Thyroid gland (tissue), 4 donors: ENCODE measurements at regions not wholly inside any gene's neighbourhood (a gene's known extent, or its start where the extent isn't known, plus 50 kb on each side); places are given as distances from the start of the nearest gene placed in this dataset.

Experiments
- DNase-seq, 2 donors: peaks; one replicate each; pipeline ENCODE4 v3.0.0-alpha.2; 2019
- H3K27ac ChIP-seq, 3 donors: fragments of 200-600 bp; sonication (generic); 1 replicate in 2 of 3; 2 replicates in 1 of 3; pipeline ENCODE4 v1.5.1; 2016 to 2019; ENCODE audit warnings: mild to moderate bottlenecking in 1 of 3, moderate library complexity in 1 of 3
- H3K27me3 ChIP-seq: fragments of 200-600 bp; sonication (generic); one replicate; pipeline ENCODE4 v1.5.1; 2019
- H3K36me3 ChIP-seq, 2 donors: fragments of 200-600 bp; sonication (generic); one replicate each; pipeline ENCODE4 v1.5.1; 2016 to 2019
- H3K4me1 ChIP-seq, 2 donors: fragments of 200-600 bp; sonication (generic); one replicate each; pipeline ENCODE4 v1.5.1; 2017 to 2019
- H3K4me3 ChIP-seq, 3 donors: fragments of 200-600 bp; sonication (generic); replicated peaks in 1 of 3; 1 replicate in 2 of 3; 2 replicates in 1 of 3; pipeline ENCODE4 v1.5.1; 2016; ENCODE audit warnings: mild to moderate bottlenecking in 1 of 3
- H3K9me3 ChIP-seq: fragments of 200-600 bp; sonication (generic); one replicate; pipeline ENCODE4 v1.5.1; 2017
- POLR2A ChIP-seq, 2 donors: fragments of 450-650 bp; IDR thresholded peaks; one replicate each; pipeline ENCODE4 v1.6.1; 2017; ENCODE audit warnings: antibody characterized with exemption in 2 of 2, mild to moderate bottlenecking in 2 of 2, moderate library complexity in 1 of 2
- WGBS, 2 donors: methylation state at CpG; one replicate each; pipeline ENCODE4 v1.1.5; 2017; 5-methylcytosine and 5-hydroxymethylcytosine counted together
- intact Hi-C: fragments of 100-400 bp; cut with DNase I; formaldehyde crosslinking; loops from one replicate; pipeline ENCODE4 v1.15.1; 2023
- TF ChIP-seq, protein P1 (sequence below), 6 experiments: fragments of 200-600 bp in 3 of 6; fragments of 450-650 bp in 3 of 6; sonication (generic) in 3 of 6; IDR thresholded peaks; one replicate each; pipeline ENCODE4 v1.5.1; 2016 to 2019; ENCODE audit warnings: antibody characterized with exemption in 6 of 6, mild to moderate bottlenecking in 2 of 6, inconsistent platforms in 1 of 6, moderate library complexity in 1 of 6

DNA sequence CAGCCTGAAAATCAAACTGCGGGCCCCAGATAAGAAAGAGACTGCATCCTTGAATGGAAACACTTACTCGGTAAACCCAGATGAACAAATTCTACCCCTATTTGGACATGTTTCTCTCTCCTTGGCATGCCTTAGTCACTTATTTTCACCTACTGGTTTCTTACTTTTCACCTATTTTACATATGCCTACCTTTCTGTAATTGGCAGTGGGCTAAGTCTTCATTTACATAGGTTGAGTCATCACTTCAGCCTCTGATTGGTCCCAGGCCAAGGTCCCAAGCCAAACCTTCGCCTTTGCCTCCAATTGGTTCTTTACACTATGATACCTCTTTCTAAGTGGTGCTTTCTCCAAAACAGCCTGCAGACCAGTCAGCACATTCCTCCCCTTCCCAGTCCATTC is 111.3 kb downstream of the DYRK2 start:
- 91 to 95% methylated on average over 3 of the region's 3 CpGs for WGBS, 2 donors
- Histone ChIP-seq H3K4me1 (no peaks in the 10 kb centered on the region), H3K4me3 (no peak overlapping the region), H3K36me3 (no peaks in the 10 kb centered on the region), H3K9me3 (no peaks in the 10 kb centered on the region), H3K27ac (no peak overlapping the region), H3K27me3 (no peaks in the 10 kb centered on the region)
- no peak for DNase-seq
- intact Hi-C loops = no loop called here
- TF ChIP-seq, protein P1, sequence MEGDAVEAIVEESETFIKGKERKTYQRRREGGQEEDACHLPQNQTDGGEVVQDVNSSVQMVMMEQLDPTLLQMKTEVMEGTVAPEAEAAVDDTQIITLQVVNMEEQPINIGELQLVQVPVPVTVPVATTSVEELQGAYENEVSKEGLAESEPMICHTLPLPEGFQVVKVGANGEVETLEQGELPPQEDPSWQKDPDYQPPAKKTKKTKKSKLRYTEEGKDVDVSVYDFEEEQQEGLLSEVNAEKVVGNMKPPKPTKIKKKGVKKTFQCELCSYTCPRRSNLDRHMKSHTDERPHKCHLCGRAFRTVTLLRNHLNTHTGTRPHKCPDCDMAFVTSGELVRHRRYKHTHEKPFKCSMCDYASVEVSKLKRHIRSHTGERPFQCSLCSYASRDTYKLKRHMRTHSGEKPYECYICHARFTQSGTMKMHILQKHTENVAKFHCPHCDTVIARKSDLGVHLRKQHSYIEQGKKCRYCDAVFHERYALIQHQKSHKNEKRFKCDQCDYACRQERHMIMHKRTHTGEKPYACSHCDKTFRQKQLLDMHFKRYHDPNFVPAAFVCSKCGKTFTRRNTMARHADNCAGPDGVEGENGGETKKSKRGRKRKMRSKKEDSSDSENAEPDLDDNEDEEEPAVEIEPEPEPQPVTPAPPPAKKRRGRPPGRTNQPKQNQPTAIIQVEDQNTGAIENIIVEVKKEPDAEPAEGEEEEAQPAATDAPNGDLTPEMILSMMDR (IDR thresholded peaks at IDR 0.05) = no peak
- TF ChIP-seq POLR2A (IDR thresholded peaks at IDR 0.05) = no peak

DNA sequence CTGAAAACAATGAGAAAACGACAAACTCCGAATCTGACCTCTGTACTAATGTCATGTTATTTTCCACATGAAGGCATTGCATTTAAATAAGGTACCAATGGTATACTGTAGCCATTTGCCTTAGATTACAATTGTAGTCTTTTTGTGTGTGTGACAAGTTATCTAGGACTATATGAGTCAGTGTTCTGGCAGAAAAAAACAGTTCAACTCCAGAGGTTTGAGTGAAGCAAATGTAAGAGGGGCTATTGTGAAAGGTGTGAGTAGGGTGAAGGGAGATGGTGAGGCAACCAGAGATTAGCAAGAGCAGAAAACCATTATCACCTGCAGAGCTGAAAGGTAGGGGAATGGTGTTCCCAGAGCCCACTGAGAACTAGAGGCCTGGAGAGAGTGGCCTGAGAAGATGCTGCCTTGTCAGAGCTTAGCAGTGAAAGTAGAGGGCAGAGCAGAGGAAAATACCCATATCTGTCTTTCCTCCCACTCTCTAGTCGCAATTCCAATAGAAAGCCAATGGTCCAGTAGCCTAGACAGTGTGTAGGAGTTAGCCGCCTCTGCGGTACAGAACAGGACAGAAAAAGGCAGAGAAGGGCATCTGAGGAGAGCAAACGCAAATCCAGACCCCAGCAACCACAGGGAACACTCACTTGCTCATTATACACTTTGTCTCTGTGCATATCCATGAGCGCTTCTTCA is 112.2 kb downstream of the DYRK2 start:
- H3K4me3 ChIP-seq = no peak overlapping the region
- H3K4me1 ChIP-seq = no peaks in the 10 kb centered on the region
- 94 to 96% methylated on average over 7 of the region's 7 CpGs for WGBS, 2 donors
- intact Hi-C loops = no loop called here
- no peaks in the 10 kb centered on the region for H3K9me3 ChIP-seq
- H3K27ac ChIP-seq = no peak overlapping the region
- H3K36me3 ChIP-seq = no peaks in the 10 kb centered on the region
- no peak for DNase-seq
- TF ChIP-seq, protein P1 (IDR thresholded peaks at IDR 0.05) = no peak
- no peak for TF ChIP-seq POLR2A (IDR thresholded peaks at IDR 0.05)
- H3K27me3 ChIP-seq = no peaks in the 10 kb centered on the region

DNA sequence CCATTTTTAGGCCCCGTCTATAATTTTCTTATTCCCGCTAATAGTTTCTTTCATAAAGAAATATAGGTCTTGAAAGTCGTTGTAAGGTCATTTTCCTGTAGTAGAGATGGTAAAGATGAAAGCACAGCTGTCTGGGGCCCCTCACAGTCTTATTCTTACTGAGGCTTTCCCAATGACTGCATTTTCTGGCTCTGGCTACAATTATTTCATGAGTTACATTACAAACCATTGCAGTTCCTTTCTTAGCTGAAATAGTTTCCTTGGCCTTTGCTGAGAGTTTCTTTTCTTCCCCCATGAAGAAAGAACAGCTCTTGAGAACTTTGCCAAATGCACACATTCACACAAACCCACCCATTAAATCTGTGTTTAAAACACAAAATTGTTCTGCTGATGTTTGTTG is 113.0 kb downstream of the DYRK2 start:
- Histone ChIP-seq H3K4me3 (no peak overlapping the region), H3K27me3 (no peaks in the 10 kb centered on the region), H3K36me3 (no peaks in the 10 kb centered on the region), H3K4me1 (no peaks in the 10 kb centered on the region), H3K9me3 (no peaks in the 10 kb centered on the region), H3K27ac (no peak overlapping the region)
- TF ChIP-seq, protein P1 (IDR thresholded peaks at IDR 0.05) = no peak
- no peak for TF ChIP-seq POLR2A (IDR thresholded peaks at IDR 0.05)
- intact Hi-C loops = no loop called here
- WGBS, 2 donors = 84 to 88% methylated on average over 3 of the region's 3 CpGs
- no peak for DNase-seq

DNA sequence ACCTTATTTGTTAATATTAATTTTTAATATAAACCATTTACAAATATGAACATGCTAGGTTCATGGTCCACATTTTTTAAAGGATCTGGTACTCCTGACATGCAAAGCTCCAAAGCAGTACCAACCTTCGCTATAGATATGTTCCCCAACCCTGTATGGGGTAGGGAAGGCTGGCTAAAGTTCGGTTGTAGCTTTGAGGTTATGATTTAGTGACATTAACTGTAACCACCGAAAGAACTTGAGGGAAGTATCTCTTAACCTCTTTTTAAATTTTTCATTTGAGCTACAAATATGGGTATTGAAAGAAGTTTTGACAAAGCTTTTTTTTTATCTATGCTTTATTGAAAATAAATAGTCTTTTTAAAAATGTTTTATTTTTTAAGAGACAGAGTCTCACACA is 115.5 kb downstream of the DYRK2 start:
- Histone ChIP-seq H3K9me3 (no peaks in the 10 kb centered on the region), H3K27me3 (no peaks in the 10 kb centered on the region), H3K27ac (no peak overlapping the region), H3K36me3 (no peaks in the 10 kb centered on the region), H3K4me3 (no peak overlapping the region), H3K4me1 (no peaks in the 10 kb centered on the region)
- intact Hi-C loops = no loop called here
- 94 to 98% methylated on average over 3 of the region's 3 CpGs for WGBS, 2 donors
- no peak for TF ChIP-seq POLR2A (IDR thresholded peaks at IDR 0.05)
- TF ChIP-seq, protein P1 (IDR thresholded peaks at IDR 0.05) = no peak
- no peak for DNase-seq

DNA sequence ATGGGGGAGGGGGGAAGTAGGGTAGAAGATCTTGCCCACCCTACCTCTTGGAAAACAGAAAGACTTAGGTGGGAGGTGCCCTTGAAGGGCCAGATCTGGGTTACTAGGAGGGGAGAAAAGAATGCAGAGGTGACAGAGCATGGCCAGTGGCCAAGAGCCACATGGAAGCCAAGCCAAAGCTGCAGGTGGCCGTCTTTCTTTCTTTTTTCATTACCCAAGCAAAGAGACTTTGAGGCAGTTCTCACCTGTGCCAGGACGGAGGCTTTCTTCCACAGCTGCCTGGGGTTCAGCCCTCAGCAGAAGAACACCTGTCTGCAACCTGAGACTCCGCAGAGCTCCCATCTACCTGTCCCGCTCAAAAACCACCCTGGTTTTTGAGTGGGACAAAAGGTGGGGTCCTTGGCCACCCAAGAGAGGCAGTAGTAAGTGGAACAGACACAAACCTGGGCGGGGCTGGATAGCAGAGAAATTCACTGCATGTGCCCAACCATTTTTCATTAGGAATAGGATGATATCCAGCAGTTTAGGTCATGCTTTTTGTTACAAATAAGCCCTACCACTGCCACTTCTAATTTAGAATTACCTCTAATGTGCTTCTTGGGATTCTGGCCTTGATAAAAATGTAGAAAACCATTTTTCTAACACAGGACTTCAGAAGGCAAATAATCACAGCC is 116.5 kb downstream of the DYRK2 start:
- Histone ChIP-seq H3K4me1 (no peaks in the 10 kb centered on the region), H3K9me3 (no peaks in the 10 kb centered on the region), H3K4me3 (no peak overlapping the region), H3K27ac (no peak overlapping the region), H3K36me3 (no peaks in the 10 kb centered on the region), H3K27me3 (no peaks in the 10 kb centered on the region)
- no peak for TF ChIP-seq POLR2A (IDR thresholded peaks at IDR 0.05)
- TF ChIP-seq, protein P1 (IDR thresholded peaks at IDR 0.05) = no peak
- intact Hi-C loops = no loop called here
- WGBS, 2 donors = 78 to 89% methylated on average over 5 of the region's 5 CpGs
- no peak for DNase-seq
